Activated naive CD4-positive, alpha-beta T cell treated with anti-CD3 and anti-CD28 coated beads, Interleukin-2, amount 50 U/mL, for 72 hours (primary cell): ENCODE measurements at regions not wholly inside any gene's neighbourhood (a gene's known extent, or its start where the extent isn't known, plus 50 kb on each side); places are given as distances from the start of the nearest gene placed in this dataset.

Experiments used
- ATAC-seq, 2 donors: fragments of 150-1000 bp; cut with Tn5 transposase; 2 replicates each; pipeline ENCODE4 v1.10.0; 2021; ENCODE audit warnings: mild to moderate bottlenecking in 2 of 2, moderate library complexity in 2 of 2
- DNase-seq, 2 donors: peaks; one replicate each; pipeline ENCODE4 v3.0.0; 2021 to 2022; ENCODE audit warnings: low spot score in 2 of 2
- H3K27ac Mint-ChIP-seq, 2 donors: one replicate each; pipeline ENCODE4 v1.8.0; 2022; ENCODE audit warnings: mild to moderate bottlenecking in 2 of 2, mixed read lengths in 2 of 2
- H3K36me3 Mint-ChIP-seq, 2 donors: one replicate each; pipeline ENCODE4 v1.8.0; 2022; ENCODE audit warnings: mixed read lengths in 2 of 2
- H3K9me3 Mint-ChIP-seq, 2 donors: one replicate each; pipeline ENCODE4 v1.8.0; 2022; ENCODE audit warnings: mixed read lengths in 2 of 2

DNA sequence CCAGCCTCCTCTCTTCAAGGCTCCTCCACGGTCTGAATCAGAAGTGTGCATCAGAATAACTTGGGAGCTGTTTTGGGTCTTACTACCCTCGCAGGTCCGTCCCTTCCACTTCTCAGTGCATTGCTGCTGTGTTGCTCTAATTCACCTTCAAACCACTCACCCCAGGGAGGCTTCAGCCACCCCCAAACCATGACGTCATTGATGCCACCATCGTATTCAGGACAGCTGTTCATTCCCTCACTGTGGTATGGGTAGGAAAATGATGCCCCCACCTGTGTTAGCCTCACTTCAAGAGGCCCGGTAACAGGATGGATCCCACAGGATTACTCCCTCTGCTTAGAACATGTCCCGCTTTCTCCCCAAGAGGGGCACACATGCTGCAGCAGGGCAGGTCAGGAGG, 1005.7 kb downstream of the UQCRFS1 start:
- Mint-ChIP-seq H3K36me3 (peaks cover 1 to 5% of the 10 kb centered on the region in 2 donors), H3K9me3 (peaks cover 3 to 22% of the 10 kb centered on the region in 2 donors), H3K27ac (no peak overlapping the region)
- no peak for ATAC-seq
- DNase-seq, result no peak

DNA sequence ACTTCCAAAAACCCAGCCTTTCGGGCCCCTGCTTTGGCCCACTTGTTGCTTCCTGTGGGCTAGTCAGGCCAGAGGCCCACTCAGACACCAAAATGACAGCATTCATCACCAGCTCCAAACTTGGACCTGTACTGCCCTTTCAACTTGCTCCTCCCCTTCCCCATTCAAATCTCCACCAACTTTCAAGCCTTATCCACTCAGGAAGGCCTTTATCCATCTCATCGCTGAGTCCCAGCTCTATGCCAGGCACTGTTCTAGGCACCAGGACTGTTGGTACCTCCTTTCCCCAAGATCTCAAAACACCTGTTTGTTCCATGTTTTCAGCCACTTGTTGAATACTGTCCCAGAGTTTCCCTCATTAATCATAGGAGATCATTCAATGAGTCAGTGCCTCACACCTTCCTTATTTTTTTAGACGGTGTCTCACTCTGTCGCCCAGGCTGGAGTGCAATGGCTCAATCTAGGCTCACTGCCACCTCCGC, 1011.4 kb downstream of the UQCRFS1 start:
- Mint-ChIP-seq H3K27ac (no peak overlapping the region), H3K9me3 (peaks cover 13 to 28% of the 10 kb centered on the region in 2 donors), H3K36me3 (peaks cover 10 to 12% of the 10 kb centered on the region in 2 donors)
- no peak for DNase-seq
- no peak for ATAC-seq

- Mint-ChIP-seq H3K36me3 (peaks cover 10 to 12% of the 10 kb centered on the region in 2 donors), H3K9me3 (peaks cover 21 to 30% of the 10 kb centered on the region in 2 donors), H3K27ac (no peak overlapping the region)
- DNase-seq (no peak), ATAC-seq (no peak)
These were observed 1013.6 kb downstream of the UQCRFS1 start for GRCh38 chr19:28199323-28199722.

- no peak for ATAC-seq
- H3K9me3 Mint-ChIP-seq, result peaks cover 15 to 26% of the 10 kb centered on the region in 2 donors
- H3K27ac Mint-ChIP-seq, result no peak overlapping the region
- H3K36me3 Mint-ChIP-seq, result peaks cover 7 to 8% of the 10 kb centered on the region in 2 donors
- DNase-seq, result no peak
These were observed 1016.0 kb downstream of the UQCRFS1 start for GRCh38 chr19:28196961-28197360.

- Mint-ChIP-seq H3K36me3 (no peaks in the 10 kb centered on the region), H3K27ac (no peak overlapping the region), H3K9me3 (peaks cover 8 to 23% of the 10 kb centered on the region in 2 donors)
- DNase-seq, result no peak
- ATAC-seq, result no peak
These were observed 1016.9 kb downstream of the UQCRFS1 start for GRCh38 chr19:28196101-28196500.

DNA sequence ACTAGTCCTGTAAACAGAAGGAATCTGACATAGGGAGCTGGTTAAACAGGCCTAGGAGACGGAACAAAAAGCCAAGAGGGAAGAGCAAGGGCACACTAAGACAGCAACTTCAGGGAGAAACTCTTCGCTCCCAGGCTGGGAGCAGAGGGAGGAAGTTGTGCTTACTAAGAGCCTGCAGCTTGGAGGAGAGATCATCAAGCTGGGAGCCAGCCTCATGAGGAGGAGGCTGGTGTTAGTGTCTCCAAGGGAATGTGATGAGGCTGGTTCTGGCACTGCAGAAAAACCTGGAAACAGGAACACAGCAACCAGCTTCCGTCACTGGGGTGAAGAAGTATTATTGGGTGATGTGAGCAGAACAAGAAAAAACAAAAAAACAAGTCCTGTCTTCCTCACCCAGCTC, 1027.3 kb downstream of the UQCRFS1 start:
- DNase-seq (no peak), ATAC-seq (no peak)
- H3K27ac Mint-ChIP-seq, result no peak overlapping the region
- no peaks in the 10 kb centered on the region for H3K36me3 Mint-ChIP-seq
- H3K9me3 Mint-ChIP-seq, result peaks cover 8 to 18% of the 10 kb centered on the region in 2 donors

DNA sequence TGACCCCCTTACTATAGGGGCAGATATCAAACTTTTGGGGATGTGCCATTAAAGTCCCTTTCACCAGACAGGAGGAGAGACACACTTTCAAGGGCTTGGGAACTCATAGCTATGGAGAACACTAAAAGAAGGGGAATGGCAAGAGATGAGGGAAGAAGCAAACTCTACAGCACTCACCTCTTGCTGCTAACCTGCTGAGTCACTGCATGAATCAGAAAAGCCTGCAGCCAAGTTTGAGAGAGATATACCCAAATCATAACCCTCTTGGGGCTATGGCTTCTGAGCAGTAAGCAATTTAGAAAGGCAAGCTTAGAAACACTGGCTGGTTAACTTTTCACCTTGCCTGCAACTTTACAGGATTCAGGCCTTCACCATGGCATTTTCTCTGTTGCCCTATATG, 1028.0 kb downstream of the UQCRFS1 start:
- no peak overlapping the region for H3K27ac Mint-ChIP-seq
- H3K36me3 Mint-ChIP-seq, result no peaks in the 10 kb centered on the region
- ATAC-seq (no peak), DNase-seq (no peak)
- peaks cover 8 to 17% of the 10 kb centered on the region in 2 donors for H3K9me3 Mint-ChIP-seq

GRCh38 chr19:28176193-28176592, 1036.8 kb downstream of the UQCRFS1 start:
- DNase-seq (no peak), ATAC-seq (no peak)
- Mint-ChIP-seq H3K9me3 (peaks cover 27 to 41% of the 10 kb centered on the region in 2 donors), H3K27ac (no peak overlapping the region), H3K36me3 (peaks cover 13 to 35% of the 10 kb centered on the region in 2 donors)

DNA sequence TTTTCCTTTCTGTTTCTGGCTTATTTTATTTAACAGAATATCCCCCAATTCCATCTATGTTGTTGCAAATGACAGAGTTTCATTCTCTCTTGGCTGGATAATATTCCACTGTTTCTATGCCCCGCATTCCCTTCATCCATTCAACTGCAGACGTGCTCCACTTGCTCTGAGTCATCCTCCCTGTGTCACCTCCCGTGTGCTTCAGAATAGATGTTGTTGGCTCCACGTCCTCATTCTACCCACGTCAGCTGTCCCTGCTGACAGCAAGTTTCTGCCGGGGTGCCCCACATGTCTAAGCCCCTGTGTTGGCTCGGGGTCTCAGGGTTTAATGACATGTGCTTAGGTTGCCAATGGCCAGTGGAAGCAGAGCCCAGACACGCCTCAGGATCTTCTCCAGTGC, 1041.0 kb downstream of the UQCRFS1 start:
- DNase-seq (no peak), ATAC-seq (no peak)
- Mint-ChIP-seq H3K9me3 (peaks cover 23 to 32% of the 10 kb centered on the region in 2 donors), H3K36me3 (peaks cover 7 to 26% of the 10 kb centered on the region in 2 donors), H3K27ac (no peak overlapping the region)

DNA sequence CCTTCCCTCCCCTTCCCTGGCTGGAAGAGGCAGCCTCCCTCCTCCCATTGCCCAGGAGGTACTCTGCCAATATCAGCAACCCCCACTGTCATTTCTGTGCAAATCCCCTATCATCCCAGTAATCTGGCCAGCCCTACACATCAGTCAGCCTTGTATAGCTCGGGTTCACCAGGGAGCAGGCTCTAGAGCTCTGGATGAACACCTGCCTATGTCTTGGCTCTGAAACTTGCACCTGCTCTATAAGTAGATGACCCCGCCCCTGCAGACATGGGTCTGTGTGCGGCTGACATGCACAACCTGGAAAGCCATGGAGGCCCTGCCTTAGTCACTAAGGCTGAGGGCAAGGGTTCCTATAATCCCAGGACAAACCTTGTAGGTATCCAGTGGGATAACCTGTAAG, 1042.9 kb downstream of the UQCRFS1 start:
- ATAC-seq, result no peak
- Mint-ChIP-seq H3K9me3 (peaks cover 14 to 27% of the 10 kb centered on the region in 2 donors), H3K36me3 (peaks cover 7 to 14% of the 10 kb centered on the region in 2 donors), H3K27ac (no peak overlapping the region)
- DNase-seq, result no peak

- H3K36me3 Mint-ChIP-seq, result peaks cover 7 to 14% of the 10 kb centered on the region in 2 donors
- H3K9me3 Mint-ChIP-seq, result peaks cover 14 to 27% of the 10 kb centered on the region in 2 donors
- no peak overlapping the region for H3K27ac Mint-ChIP-seq
- ATAC-seq (no peak), DNase-seq (no peak)
These were observed 1043.6 kb downstream of the UQCRFS1 start for GRCh38 chr19:28169168-28169887.

DNA sequence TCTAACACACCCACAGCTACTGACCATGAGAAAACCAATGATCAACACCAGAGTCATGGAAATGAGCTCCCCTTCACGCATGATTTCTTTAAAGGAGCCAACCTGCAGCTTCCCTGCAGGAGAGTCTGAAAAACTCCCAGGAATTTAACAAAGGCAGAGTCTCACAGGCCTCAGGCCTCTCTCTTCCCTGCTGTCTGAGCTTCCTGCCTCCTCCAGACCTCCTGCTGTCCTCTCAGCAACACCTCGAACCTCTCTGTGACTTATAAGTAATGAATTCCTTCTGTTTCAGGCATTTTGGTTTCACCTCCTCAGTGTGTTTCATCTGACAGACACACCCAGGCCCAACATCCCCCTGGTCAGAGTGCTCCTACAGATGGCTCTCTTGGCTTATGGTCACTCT, 1044.4 kb downstream of the UQCRFS1 start:
- ATAC-seq (no peak), DNase-seq (no peak)
- Mint-ChIP-seq H3K36me3 (peaks cover 7 to 14% of the 10 kb centered on the region in 2 donors), H3K27ac (no peak overlapping the region), H3K9me3 (peaks cover 14 to 27% of the 10 kb centered on the region in 2 donors)

- DNase-seq, result no peak
These were observed 1046.9 kb downstream of the UQCRFS1 start for GRCh38 chr19:28166025-28166424.

GRCh38 chr19:28164214-28164613, 1048.7 kb downstream of the UQCRFS1 start:
- Mint-ChIP-seq H3K36me3 (peaks cover 0 to 6% of the 10 kb centered on the region in 2 donors), H3K9me3 (peaks cover 15 to 18% of the 10 kb centered on the region in 2 donors), H3K27ac (no peak overlapping the region)
- no peak for ATAC-seq
- no peak for DNase-seq

More at GRCh38 chr19:28166025-28166424, 1046.9 kb downstream of the UQCRFS1 start:
- no peak for ATAC-seq
- H3K9me3 Mint-ChIP-seq, result peaks cover 11% of the 10 kb centered on the region in 2 donors
- H3K27ac Mint-ChIP-seq, result no peak overlapping the region
- peaks cover 0 to 6% of the 10 kb centered on the region in 2 donors for H3K36me3 Mint-ChIP-seq

GRCh38 chr19:28159065-28159464, 1053.9 kb downstream of the UQCRFS1 start:
- no peak for ATAC-seq
- H3K27ac Mint-ChIP-seq, result no peak overlapping the region
- no peak for DNase-seq
- peaks cover 17 to 34% of the 10 kb centered on the region in 2 donors for H3K9me3 Mint-ChIP-seq
- H3K36me3 Mint-ChIP-seq, result peaks cover 0 to 6% of the 10 kb centered on the region in 2 donors

GRCh38 chr19:28155265-28155664, 1057.7 kb downstream of the UQCRFS1 start:
- no peak for ATAC-seq
- no peaks in the 10 kb centered on the region for H3K36me3 Mint-ChIP-seq

DNA sequence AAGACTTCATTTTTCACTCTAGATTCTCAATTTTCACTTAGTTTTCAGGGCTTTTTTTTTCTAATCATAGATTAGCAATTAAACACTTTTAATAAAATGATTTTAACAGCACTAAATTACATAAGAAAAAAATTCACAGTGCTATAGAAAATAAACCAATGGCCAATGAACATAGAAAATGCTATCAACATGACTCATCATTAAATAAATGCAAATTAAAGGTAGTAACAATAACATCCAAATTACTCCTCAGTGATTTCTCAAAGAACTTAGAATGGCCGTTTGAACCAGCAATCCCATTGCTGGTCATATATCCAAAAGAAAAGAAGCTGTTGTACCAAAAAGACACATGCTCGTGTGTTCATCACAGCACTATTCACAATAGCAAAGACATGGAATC, 1058.9 kb downstream of the UQCRFS1 start:
- no peak for DNase-seq
- Mint-ChIP-seq H3K36me3 (no peaks in the 10 kb centered on the region), H3K9me3 (peaks cover 13 to 22% of the 10 kb centered on the region in 2 donors), H3K27ac (no peak overlapping the region)
- ATAC-seq, result no peak

More at GRCh38 chr19:28155265-28155664, 1057.7 kb downstream of the UQCRFS1 start:
- no peak for DNase-seq
- Mint-ChIP-seq H3K27ac (no peak overlapping the region), H3K9me3 (peaks cover 16 to 31% of the 10 kb centered on the region in 2 donors)

GRCh38 chr19:28153123-28153522, 1059.8 kb downstream of the UQCRFS1 start:
- Mint-ChIP-seq H3K27ac (no peak overlapping the region), H3K9me3 (peaks cover 9 to 15% of the 10 kb centered on the region in 2 donors), H3K36me3 (no peaks in the 10 kb centered on the region)
- no peak for ATAC-seq
- no peak for DNase-seq
